Activated naive CD4-positive, alpha-beta T cell treated with anti-CD3 and anti-CD28 coated beads, Interleukin-2, amount 50 U/mL, for 16 hours (primary cell): ENCODE measurements at regions not wholly inside any gene's neighbourhood (a gene's known extent, or its start where the extent isn't known, plus 50 kb on each side); places are given as distances from the start of the nearest gene placed in this dataset.

ENCODE experiments used
- DNase-seq: peaks from one replicate; pipeline ENCODE4 v3.0.0-alpha.2; 2020

GRCh38 chr9:88934876-88935535 lies 56.3 kb upstream of the S1PR3 start:
- DNase-seq, result no peak

- DNase-seq, result no peak
These were observed 55.1 kb upstream of the S1PR3 start for GRCh38 chr9:88936132-88936531.

DNA sequence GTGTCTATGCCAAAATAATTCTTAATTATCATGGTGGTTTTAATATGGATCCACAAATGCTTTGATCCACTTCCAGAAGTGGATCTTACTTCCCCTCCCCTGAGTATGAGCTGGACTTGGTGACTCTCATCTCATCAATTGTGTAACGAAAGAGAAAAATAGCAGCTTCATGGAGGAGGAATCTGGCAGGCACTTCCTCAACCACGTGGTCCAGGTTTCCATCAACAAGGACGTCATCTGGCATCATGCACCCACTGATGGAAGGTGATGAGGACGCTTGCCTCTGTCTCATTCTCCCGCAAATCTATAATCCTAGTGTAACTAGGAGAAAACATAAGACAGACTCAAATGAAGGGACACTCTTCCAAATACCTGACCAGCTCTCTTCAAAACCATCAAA lies 54.6 kb upstream of the S1PR3 start:
- no peak for DNase-seq

GRCh38 chr9:88937248-88937647 lies 54.0 kb upstream of the S1PR3 start:
- no peak for DNase-seq

DNA sequence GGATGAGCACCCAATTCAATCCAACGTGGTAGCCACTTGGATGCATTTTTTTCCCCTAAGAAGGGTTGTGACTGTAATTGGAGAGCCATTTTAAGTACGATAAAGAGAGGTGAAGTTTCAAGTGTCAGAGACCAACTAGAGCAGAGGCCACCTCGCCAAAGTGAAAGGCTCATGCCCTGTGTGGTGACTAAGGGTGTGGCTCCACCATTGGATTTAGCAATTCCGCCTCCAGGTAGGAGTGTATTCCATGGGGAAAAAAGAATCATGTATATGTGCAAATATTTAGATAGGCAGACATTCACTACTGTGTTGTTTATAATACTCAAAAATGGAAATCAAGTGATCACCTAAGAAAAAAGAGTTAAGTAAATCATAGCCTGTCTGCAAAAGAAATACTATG lies 53.1 kb upstream of the S1PR3 start:
- no peak for DNase-seq
